MM.1S (cell line): ENCODE measurements at regions not wholly inside any gene's neighbourhood (a gene's known extent, or its start where the extent isn't known, plus 50 kb on each side); places are given as distances from the start of the nearest gene placed in this dataset.

Experiments used
- DNase-seq: peaks from one replicate; pipeline ENCODE4 v3.0.0-alpha.2; 2015
- H2AFZ ChIP-seq: fragments of 300-600 bp; sonication (generic); 2 replicates; pipeline ENCODE4 v1.6.0; 2016; ENCODE audit warnings: antibody characterized with exemption, low read length
- H3F3A ChIP-seq: fragments of 300-600 bp; sonication (generic); 2 replicates; pipeline ENCODE4 v1.6.1; 2016; ENCODE audit warnings: mild to moderate bottlenecking, antibody characterized with exemption, low read length, moderate library complexity, mixed read lengths; ENCODE audit not compliant: insufficient read depth
- H3K27ac ChIP-seq: fragments of 300-600 bp; sonication (generic); 2 replicates; pipeline ENCODE4 v1.5.1; 2016; ENCODE audit warnings: mild to moderate bottlenecking, low read length
- H3K27me3 ChIP-seq: fragments of 300-600 bp; sonication (generic); replicated peaks from 2 replicates; pipeline ENCODE4 v1.6.0; 2016; ENCODE audit warnings: low read length; ENCODE audit not compliant: insufficient read depth
- H3K36me3 ChIP-seq: fragments of 300-600 bp; sonication (generic); replicated peaks from 2 replicates; pipeline ENCODE4 v1.6.1; 2016; ENCODE audit warnings: mild to moderate bottlenecking, low read length, mixed read lengths; ENCODE audit not compliant: insufficient read depth
- H3K4me1 ChIP-seq: fragments of 300-600 bp; sonication (generic); 2 replicates; pipeline ENCODE4 v1.6.1; 2016; ENCODE audit warnings: low read length, mixed read lengths
- H3K4me2 ChIP-seq: fragments of 300-600 bp; sonication (generic); 2 replicates; pipeline ENCODE4 v1.6.0; 2016; ENCODE audit warnings: low read depth, low read length
- H3K4me3 ChIP-seq: fragments of 300-600 bp; sonication (generic); 2 replicates; pipeline ENCODE4 v1.5.1; 2016; ENCODE audit warnings: low read length, mixed read lengths
- H3K79me2 ChIP-seq: fragments of 300-600 bp; sonication (generic); 2 replicates; pipeline ENCODE4 v1.6.1; 2016; ENCODE audit warnings: mixed run types, low read length, mixed read lengths
- H3K9ac ChIP-seq: fragments of 300-600 bp; sonication (generic); 2 replicates; pipeline ENCODE4 v1.6.1; 2016; ENCODE audit warnings: low read length, mixed read lengths
- H3K9me2 ChIP-seq: fragments of 300-600 bp; sonication (generic); replicated peaks from 2 replicates; pipeline ENCODE4 v1.6.1; 2016; ENCODE audit warnings: mild to moderate bottlenecking, low read length, mixed read lengths; ENCODE audit not compliant: insufficient read depth
- H3K9me3 ChIP-seq: fragments of 300-600 bp; sonication (generic); replicated peaks from 2 replicates; pipeline ENCODE4 v1.6.1; 2016; ENCODE audit warnings: mild to moderate bottlenecking, low read length, mixed read lengths; ENCODE audit not compliant: insufficient read depth
- H4K20me1 ChIP-seq: fragments of 300-600 bp; sonication (generic); 2 replicates; pipeline ENCODE4 v1.6.1; 2016; ENCODE audit warnings: mild to moderate bottlenecking, low read length, moderate library complexity, mixed read lengths; ENCODE audit not compliant: insufficient read depth
- EZH2 ChIP-seq: fragments of 300-600 bp; sonication (generic); optimal IDR thresholded peaks from 2 replicates; pipeline ENCODE3; 2017; ENCODE audit warnings: low read depth, mild to moderate bottlenecking, antibody characterized with exemption, low read length, mixed read lengths
- EZH2phosphoT487 ChIP-seq: fragments of 300-600 bp; sonication (generic); IDR thresholded peaks from 2 replicates; pipeline ENCODE4 v1.6.1; 2018; ENCODE audit warnings: antibody characterized with exemption, low read length
- TF ChIP-seq, protein P1 (sequence below): fragments of 300-600 bp; sonication (generic); IDR thresholded peaks from 2 replicates; pipeline ENCODE4 v1.5.1; 2016; ENCODE audit warnings: antibody characterized with exemption, low read length, mixed read lengths

GRCh38 chr5:8247049-8247899 lies 378.3 kb downstream of the MTRR start:
- no peak overlapping the region for H2AFZ ChIP-seq
- H3K27me3 ChIP-seq = no peaks in the 10 kb centered on the region
- no peaks in the 10 kb centered on the region for H3K4me1 ChIP-seq
- DNase-seq = no peak
- H3K79me2 ChIP-seq = no peaks in the 10 kb centered on the region
- H4K20me1 ChIP-seq = no peaks in the 10 kb centered on the region
- no peaks in the 10 kb centered on the region for H3K36me3 ChIP-seq
- H3K4me2 ChIP-seq = no peak overlapping the region
- no peak overlapping the region for H3K27ac ChIP-seq
- H3K9me2 ChIP-seq = no peaks in the 10 kb centered on the region
- H3K4me3 ChIP-seq = no peak overlapping the region
- H3K9ac ChIP-seq = no peak overlapping the region
- H3F3A ChIP-seq = no peaks in the 10 kb centered on the region
- no peaks in the 10 kb centered on the region for H3K9me3 ChIP-seq
- TF ChIP-seq, protein P1, sequence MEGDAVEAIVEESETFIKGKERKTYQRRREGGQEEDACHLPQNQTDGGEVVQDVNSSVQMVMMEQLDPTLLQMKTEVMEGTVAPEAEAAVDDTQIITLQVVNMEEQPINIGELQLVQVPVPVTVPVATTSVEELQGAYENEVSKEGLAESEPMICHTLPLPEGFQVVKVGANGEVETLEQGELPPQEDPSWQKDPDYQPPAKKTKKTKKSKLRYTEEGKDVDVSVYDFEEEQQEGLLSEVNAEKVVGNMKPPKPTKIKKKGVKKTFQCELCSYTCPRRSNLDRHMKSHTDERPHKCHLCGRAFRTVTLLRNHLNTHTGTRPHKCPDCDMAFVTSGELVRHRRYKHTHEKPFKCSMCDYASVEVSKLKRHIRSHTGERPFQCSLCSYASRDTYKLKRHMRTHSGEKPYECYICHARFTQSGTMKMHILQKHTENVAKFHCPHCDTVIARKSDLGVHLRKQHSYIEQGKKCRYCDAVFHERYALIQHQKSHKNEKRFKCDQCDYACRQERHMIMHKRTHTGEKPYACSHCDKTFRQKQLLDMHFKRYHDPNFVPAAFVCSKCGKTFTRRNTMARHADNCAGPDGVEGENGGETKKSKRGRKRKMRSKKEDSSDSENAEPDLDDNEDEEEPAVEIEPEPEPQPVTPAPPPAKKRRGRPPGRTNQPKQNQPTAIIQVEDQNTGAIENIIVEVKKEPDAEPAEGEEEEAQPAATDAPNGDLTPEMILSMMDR = no peak
- TF ChIP-seq EZH2phosphoT487 (no peak), EZH2 (no peak)

DNA sequence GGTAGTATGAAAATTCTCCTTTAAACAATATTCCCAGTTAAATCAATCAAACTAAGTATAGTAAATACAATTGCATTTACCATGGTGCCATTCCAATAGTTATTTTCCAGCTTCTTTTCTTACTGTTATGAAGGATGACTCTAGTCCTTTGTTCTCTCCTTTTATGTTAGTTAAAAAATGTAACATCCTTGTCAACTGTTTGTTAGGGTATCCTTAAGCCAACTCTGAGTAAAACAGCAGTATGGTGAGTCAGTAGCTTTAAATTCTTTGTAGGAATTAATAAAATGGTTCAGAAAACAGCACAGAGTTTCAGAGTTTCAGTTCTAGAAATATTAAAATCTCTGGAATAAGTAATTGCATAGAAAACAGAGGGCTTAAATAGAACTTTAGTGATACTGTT lies 384.4 kb downstream of the MTRR start:
- DNase-seq = no peak
- H3K27ac ChIP-seq = no peak overlapping the region
- TF ChIP-seq EZH2phosphoT487 (no peak), EZH2 (no peak)
- TF ChIP-seq, protein P1 = no peak

GRCh38 chr5:8254674-8255073 lies 385.7 kb downstream of the MTRR start:
- no peaks in the 10 kb centered on the region for H3K9me3 ChIP-seq
- H3K27me3 ChIP-seq = no peaks in the 10 kb centered on the region
- H3K36me3 ChIP-seq = no peaks in the 10 kb centered on the region
- no peak overlapping the region for H3K4me3 ChIP-seq
- H3F3A ChIP-seq = no peaks in the 10 kb centered on the region
- no peaks in the 10 kb centered on the region for H3K79me2 ChIP-seq
- TF ChIP-seq EZH2 (no peak), EZH2phosphoT487 (no peak)
- TF ChIP-seq, protein P1 = no peak
- H3K27ac ChIP-seq = no peak overlapping the region
- no peaks in the 10 kb centered on the region for H3K9me2 ChIP-seq
- H3K4me2 ChIP-seq = no peak overlapping the region
- H3K4me1 ChIP-seq = no peaks in the 10 kb centered on the region
- no peaks in the 10 kb centered on the region for H4K20me1 ChIP-seq
- no peak overlapping the region for H3K9ac ChIP-seq
- no peak for DNase-seq
- H2AFZ ChIP-seq = no peak overlapping the region

More for the DNA sequence above, 384.4 kb downstream of the MTRR start:
- H4K20me1 ChIP-seq = no peaks in the 10 kb centered on the region
- no peaks in the 10 kb centered on the region for H3F3A ChIP-seq
- H3K4me3 ChIP-seq = no peak overlapping the region
- H3K27me3 ChIP-seq = no peaks in the 10 kb centered on the region
- no peak overlapping the region for H3K9ac ChIP-seq
- H3K9me2 ChIP-seq = no peaks in the 10 kb centered on the region
- no peak overlapping the region for H2AFZ ChIP-seq
- H3K79me2 ChIP-seq = no peaks in the 10 kb centered on the region
- H3K36me3 ChIP-seq = no peaks in the 10 kb centered on the region
- no peaks in the 10 kb centered on the region for H3K9me3 ChIP-seq
- H3K4me1 ChIP-seq = no peaks in the 10 kb centered on the region
- no peak overlapping the region for H3K4me2 ChIP-seq
